OCI-LY3 (cell line): ENCODE measurements at regions not wholly inside any gene's neighbourhood (a gene's known extent, or its start where the extent isn't known, plus 50 kb on each side); places are given as distances from the start of the nearest gene placed in this dataset.

Experiments used
- CTCF ChIP-seq: fragments of 200-600, 300-600 bp; sonication (generic); IDR thresholded peaks from 2 replicates; pipeline ENCODE4 v1.5.1; 2014; ENCODE audit warnings: antibody characterized with exemption, low read length, low read depth
- EZH2phosphoT487 ChIP-seq: fragments of 200-600 bp; shearing (Covaris generic); IDR thresholded peaks from 2 replicates; pipeline ENCODE4 v1.6.1; 2018; ENCODE audit warnings: antibody characterized with exemption, mixed run types, low read depth

GRCh38 chr13:106633321-106633720, 65.4 kb upstream of the ARGLU1 start:
- TF ChIP-seq CTCF (no peak), EZH2phosphoT487 (no peak)
